Neural cell (in vitro differentiated cells): ENCODE measurements at regions not wholly inside any gene's neighbourhood (a gene's known extent, or its start where the extent isn't known, plus 50 kb on each side); places are given as distances from the start of the nearest gene placed in this dataset.

Source experiments
- H2AFZ ChIP-seq: fragments of 200-600, 300-800 bp; sonication (generic), shearing (Covaris generic); 2 replicates; pipeline ENCODE4 v1.6.0; 2014; ENCODE audit warnings: low read depth, mild to moderate bottlenecking, antibody characterized with exemption, low read length, moderate library complexity
- H3F3A ChIP-seq: fragments of 200-600 bp; shearing (Covaris generic); 2 replicates; pipeline ENCODE4 v1.6.1; 2016; ENCODE audit warnings: mild to moderate bottlenecking, moderate library complexity, mixed read lengths, antibody characterized with exemption, low read length; ENCODE audit not compliant: insufficient read depth, poor library complexity, severe bottlenecking
- H3K27ac ChIP-seq: fragments of 200-600, 300-800 bp; sonication (generic), shearing (Covaris generic); 2 replicates; pipeline ENCODE4 v1.5.1; 2014; ENCODE audit warnings: mild to moderate bottlenecking, low read length, moderate library complexity
- H3K27me3 ChIP-seq: fragments of 300-800, 200-600 bp; sonication (generic), shearing (Covaris generic); 2 replicates; pipeline ENCODE4 v1.6.0; 2014; ENCODE audit warnings: mild to moderate bottlenecking, low read depth, low read length, moderate library complexity; ENCODE audit not compliant: insufficient read depth
- H3K36me3 ChIP-seq: fragments of 300-800, 200-600 bp; sonication (generic), shearing (Covaris generic); 2 replicates; pipeline ENCODE4 v1.5.1; 2014; ENCODE audit warnings: mild to moderate bottlenecking, antibody characterized with exemption, low read length, moderate library complexity; ENCODE audit not compliant: insufficient read depth
- H3K4me2 ChIP-seq: fragments of 300-800, 200-600 bp; sonication (generic), shearing (Covaris generic); 2 replicates; pipeline ENCODE4 v1.6.0; 2014; ENCODE audit warnings: mild to moderate bottlenecking, low read length
- H3K4me3 ChIP-seq: fragments of 300-800, 200-600 bp; sonication (generic), shearing (Covaris generic); 2 replicates; pipeline ENCODE4 v1.5.1; 2014; ENCODE audit warnings: mild to moderate bottlenecking, low read length, moderate library complexity
- H3K79me2 ChIP-seq: fragments of 200-600 bp; shearing (Covaris generic); replicated peaks from 2 replicates; pipeline ENCODE4 v1.6.0; 2014; ENCODE audit warnings: mild to moderate bottlenecking, low read length, moderate library complexity; ENCODE audit not compliant: insufficient read depth
- H3K9ac ChIP-seq: fragments of 300-800, 200-600 bp; sonication (generic), shearing (Covaris generic); 2 replicates; pipeline ENCODE4 v1.6.1; 2016; ENCODE audit warnings: mild to moderate bottlenecking, low read length, mixed read lengths
- H3K9me2 ChIP-seq: fragments of 200-600 bp; shearing (Covaris generic); 2 replicates; pipeline ENCODE4 v1.6.1; 2016; ENCODE audit warnings: mild to moderate bottlenecking, low read length, mixed read lengths; ENCODE audit not compliant: insufficient read depth
- H3K9me3 ChIP-seq: fragments of 200-600, 300-800 bp; sonication (generic), shearing (Covaris generic); 2 replicates; pipeline ENCODE4 v1.6.1; 2016; ENCODE audit warnings: mild to moderate bottlenecking, mixed run types, low read length, moderate library complexity, mixed read lengths
- H4K20me1 ChIP-seq: fragments of 200-600 bp; shearing (Covaris generic); 2 replicates; pipeline ENCODE4 v1.6.1; 2016; ENCODE audit warnings: mild to moderate bottlenecking, mixed run types; ENCODE audit not compliant: insufficient read depth
- EP300 ChIP-seq: fragments of 450-650 bp; conservative IDR thresholded peaks from 2 replicates; pipeline ENCODE4 v1.6.1; 2014; ENCODE audit warnings: antibody characterized with exemption, mild to moderate bottlenecking, moderate library complexity; ENCODE audit not compliant: poor library complexity, severe bottlenecking
- EZH2 ChIP-seq: fragments of 200-600, 300-800 bp; shearing (Covaris generic), sonication (generic); IDR thresholded peaks from 2 replicates; pipeline ENCODE4 v1.6.1; 2014; ENCODE audit warnings: antibody characterized with exemption, low read length, borderline replicate concordance, mild to moderate bottlenecking; ENCODE audit not compliant: insufficient read depth, poor library complexity, severe bottlenecking
- MXI1 ChIP-seq: fragments of 450-650 bp; conservative IDR thresholded peaks from 2 replicates; pipeline ENCODE4 v1.6.1; 2014; ENCODE audit warnings: antibody characterized with exemption, mild to moderate bottlenecking; ENCODE audit not compliant: poor library complexity, severe bottlenecking
- POLR2AphosphoS5 ChIP-seq: IDR thresholded peaks from 2 replicates; pipeline ENCODE4 v1.6.1; 2012
- RAD21 ChIP-seq: fragments of 450-650 bp; conservative IDR thresholded peaks from 2 replicates; pipeline ENCODE4 v1.6.1; 2014; ENCODE audit warnings: antibody characterized with exemption, mild to moderate bottlenecking, moderate library complexity
- SMC3 ChIP-seq: fragments of 450-650 bp; conservative IDR thresholded peaks from 2 replicates; pipeline ENCODE4 v1.6.1; 2014; ENCODE audit warnings: antibody characterized with exemption, mild to moderate bottlenecking, moderate library complexity; ENCODE audit not compliant: poor library complexity
- TAF1 ChIP-seq: IDR thresholded peaks from 2 replicates; pipeline ENCODE4 v1.6.1; 2012; ENCODE audit warnings: low read depth
- TF ChIP-seq, protein P1 (sequence below): fragments of 450-650 bp; IDR thresholded peaks from 2 replicates; pipeline ENCODE4 v1.5.1; 2014; ENCODE audit warnings: antibody characterized with exemption, mild to moderate bottlenecking, moderate library complexity; ENCODE audit not compliant: poor library complexity, severe bottlenecking
- TF ChIP-seq, protein P2 (sequence below): IDR thresholded peaks from 2 replicates; pipeline ENCODE4 v1.6.1; 2012; ENCODE audit warnings: borderline replicate concordance

DNA sequence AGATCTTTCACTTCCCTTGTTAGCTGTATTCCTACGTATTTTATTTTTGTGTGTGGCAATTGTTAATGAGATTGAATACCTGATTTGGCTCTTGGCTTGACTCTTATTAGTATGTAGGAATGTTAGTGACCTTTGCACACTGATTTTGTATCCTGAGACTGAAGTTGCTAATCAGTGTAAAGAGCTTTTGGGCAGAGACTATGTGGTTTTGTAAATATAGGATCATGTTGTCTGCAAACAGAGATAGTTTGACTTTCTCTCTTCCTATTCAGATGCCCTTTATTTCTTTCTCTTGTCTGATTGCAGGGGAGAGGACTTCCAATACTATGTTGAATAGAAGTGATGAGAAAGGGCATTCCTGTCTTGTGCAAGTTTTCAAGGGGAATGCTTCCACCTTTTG lies 160.3 kb upstream of the PCDH20 start:
- Histone ChIP-seq H3K9ac (no peak overlapping the region), H3K36me3 (no peaks in the 10 kb centered on the region), H4K20me1 (no peaks in the 10 kb centered on the region), H3K4me2 (no peak overlapping the region), H3K27ac (no peak overlapping the region), H3F3A (no peaks in the 10 kb centered on the region), H3K9me2 (no peaks in the 10 kb centered on the region), H2AFZ (no peak overlapping the region), H3K27me3 (no peaks in the 10 kb centered on the region), H3K79me2 (no peaks in the 10 kb centered on the region), H3K4me3 (no peak overlapping the region), H3K9me3 (no peaks in the 10 kb centered on the region)
- TF ChIP-seq TAF1 (no peak), POLR2AphosphoS5 (no peak), EP300 (no peak), EZH2 (no peak), MXI1 (no peak), RAD21 (no peak), SMC3 (no peak)
- TF ChIP-seq, protein P1, sequence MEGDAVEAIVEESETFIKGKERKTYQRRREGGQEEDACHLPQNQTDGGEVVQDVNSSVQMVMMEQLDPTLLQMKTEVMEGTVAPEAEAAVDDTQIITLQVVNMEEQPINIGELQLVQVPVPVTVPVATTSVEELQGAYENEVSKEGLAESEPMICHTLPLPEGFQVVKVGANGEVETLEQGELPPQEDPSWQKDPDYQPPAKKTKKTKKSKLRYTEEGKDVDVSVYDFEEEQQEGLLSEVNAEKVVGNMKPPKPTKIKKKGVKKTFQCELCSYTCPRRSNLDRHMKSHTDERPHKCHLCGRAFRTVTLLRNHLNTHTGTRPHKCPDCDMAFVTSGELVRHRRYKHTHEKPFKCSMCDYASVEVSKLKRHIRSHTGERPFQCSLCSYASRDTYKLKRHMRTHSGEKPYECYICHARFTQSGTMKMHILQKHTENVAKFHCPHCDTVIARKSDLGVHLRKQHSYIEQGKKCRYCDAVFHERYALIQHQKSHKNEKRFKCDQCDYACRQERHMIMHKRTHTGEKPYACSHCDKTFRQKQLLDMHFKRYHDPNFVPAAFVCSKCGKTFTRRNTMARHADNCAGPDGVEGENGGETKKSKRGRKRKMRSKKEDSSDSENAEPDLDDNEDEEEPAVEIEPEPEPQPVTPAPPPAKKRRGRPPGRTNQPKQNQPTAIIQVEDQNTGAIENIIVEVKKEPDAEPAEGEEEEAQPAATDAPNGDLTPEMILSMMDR: no peak
- TF ChIP-seq, protein P2, sequence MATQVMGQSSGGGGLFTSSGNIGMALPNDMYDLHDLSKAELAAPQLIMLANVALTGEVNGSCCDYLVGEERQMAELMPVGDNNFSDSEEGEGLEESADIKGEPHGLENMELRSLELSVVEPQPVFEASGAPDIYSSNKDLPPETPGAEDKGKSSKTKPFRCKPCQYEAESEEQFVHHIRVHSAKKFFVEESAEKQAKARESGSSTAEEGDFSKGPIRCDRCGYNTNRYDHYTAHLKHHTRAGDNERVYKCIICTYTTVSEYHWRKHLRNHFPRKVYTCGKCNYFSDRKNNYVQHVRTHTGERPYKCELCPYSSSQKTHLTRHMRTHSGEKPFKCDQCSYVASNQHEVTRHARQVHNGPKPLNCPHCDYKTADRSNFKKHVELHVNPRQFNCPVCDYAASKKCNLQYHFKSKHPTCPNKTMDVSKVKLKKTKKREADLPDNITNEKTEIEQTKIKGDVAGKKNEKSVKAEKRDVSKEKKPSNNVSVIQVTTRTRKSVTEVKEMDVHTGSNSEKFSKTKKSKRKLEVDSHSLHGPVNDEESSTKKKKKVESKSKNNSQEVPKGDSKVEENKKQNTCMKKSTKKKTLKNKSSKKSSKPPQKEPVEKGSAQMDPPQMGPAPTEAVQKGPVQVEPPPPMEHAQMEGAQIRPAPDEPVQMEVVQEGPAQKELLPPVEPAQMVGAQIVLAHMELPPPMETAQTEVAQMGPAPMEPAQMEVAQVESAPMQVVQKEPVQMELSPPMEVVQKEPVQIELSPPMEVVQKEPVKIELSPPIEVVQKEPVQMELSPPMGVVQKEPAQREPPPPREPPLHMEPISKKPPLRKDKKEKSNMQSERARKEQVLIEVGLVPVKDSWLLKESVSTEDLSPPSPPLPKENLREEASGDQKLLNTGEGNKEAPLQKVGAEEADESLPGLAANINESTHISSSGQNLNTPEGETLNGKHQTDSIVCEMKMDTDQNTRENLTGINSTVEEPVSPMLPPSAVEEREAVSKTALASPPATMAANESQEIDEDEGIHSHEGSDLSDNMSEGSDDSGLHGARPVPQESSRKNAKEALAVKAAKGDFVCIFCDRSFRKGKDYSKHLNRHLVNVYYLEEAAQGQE: no peak

DNA sequence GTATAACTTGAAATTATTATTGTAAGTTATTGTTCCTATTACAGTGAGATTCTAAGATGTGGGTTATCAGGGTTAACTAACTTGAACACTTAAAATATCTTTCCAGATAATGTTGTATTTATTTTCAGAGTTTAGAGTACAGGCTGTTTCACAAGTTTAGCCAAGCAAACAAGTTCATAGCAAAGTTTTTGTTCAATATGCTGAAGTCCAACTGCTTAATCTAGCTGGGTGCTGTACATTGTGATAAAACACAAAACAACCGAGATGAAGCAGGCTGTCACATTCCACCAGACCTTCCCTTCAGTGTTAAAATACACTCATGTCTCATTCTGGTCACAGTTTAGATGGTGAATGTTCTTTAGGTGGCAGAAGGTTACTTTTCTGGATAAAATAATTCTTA lies 148.0 kb upstream of the PCDH20 start:
- Histone ChIP-seq H3F3A (no peaks in the 10 kb centered on the region), H3K4me2 (no peak overlapping the region), H3K9me2 (no peaks in the 10 kb centered on the region), H3K9me3 (no peaks in the 10 kb centered on the region), H3K27ac (no peak overlapping the region), H2AFZ (no peak overlapping the region), H3K4me3 (no peak overlapping the region), H3K27me3 (no peaks in the 10 kb centered on the region), H3K79me2 (no peaks in the 10 kb centered on the region), H4K20me1 (no peaks in the 10 kb centered on the region), H3K36me3 (no peaks in the 10 kb centered on the region), H3K9ac (no peak overlapping the region)
- no peak for TF ChIP-seq EZH2
- TF ChIP-seq EP300: no peak
- no peak for TF ChIP-seq POLR2AphosphoS5
- TF ChIP-seq SMC3: no peak
- no peak for TF ChIP-seq RAD21

DNA sequence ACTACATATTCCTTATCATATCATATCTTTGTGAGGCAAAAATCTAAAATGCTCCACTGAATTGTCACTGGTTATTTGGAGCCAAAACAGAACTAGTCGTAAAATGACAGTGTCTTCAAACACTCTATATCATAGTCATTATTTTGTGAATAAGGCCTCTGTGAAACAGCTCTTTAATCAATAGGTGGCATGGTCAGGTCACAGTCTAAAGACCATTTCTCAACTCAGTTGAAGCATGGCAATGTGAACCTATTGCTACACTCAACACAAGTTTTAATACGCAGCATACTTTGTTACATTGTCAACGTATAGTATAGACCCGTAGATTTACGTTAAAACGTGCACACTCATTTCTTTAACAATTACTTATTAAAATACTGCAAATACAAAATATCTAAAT lies 131.3 kb upstream of the PCDH20 start:
- no peaks in the 10 kb centered on the region for H3K9me3 ChIP-seq
- H2AFZ ChIP-seq: no peak overlapping the region
- no peaks in the 10 kb centered on the region for H4K20me1 ChIP-seq
- no peaks in the 10 kb centered on the region for H3K79me2 ChIP-seq
- H3K9me2 ChIP-seq: no peaks in the 10 kb centered on the region
- H3K4me3 ChIP-seq: no peak overlapping the region
- no peaks in the 10 kb centered on the region for H3K27me3 ChIP-seq
- no peak for TF ChIP-seq POLR2AphosphoS5
- TF ChIP-seq RAD21: no peak
- no peak for TF ChIP-seq TAF1
- no peak for TF ChIP-seq SMC3
- no peak for TF ChIP-seq EP300
- TF ChIP-seq, protein P2: no peak
- TF ChIP-seq, protein P1: no peak
- TF ChIP-seq EZH2: no peak
- TF ChIP-seq MXI1: no peak
- no peak overlapping the region for H3K9ac ChIP-seq
- no peak overlapping the region for H3K4me2 ChIP-seq
- no peaks in the 10 kb centered on the region for H3F3A ChIP-seq
- no peaks in the 10 kb centered on the region for H3K36me3 ChIP-seq
- H3K27ac ChIP-seq: no peak overlapping the region
